ENCODE measurements at regions not wholly inside any gene's neighbourhood (a gene's known extent, or its start where the extent isn't known, plus 50 kb on each side); places are given as distances from the start of the nearest gene placed in this dataset.

GRCh38 chr14:97970222-97970621, 1173.0 kb downstream of the VRK1 start:
- TF ChIP-seq, protein P1, sequence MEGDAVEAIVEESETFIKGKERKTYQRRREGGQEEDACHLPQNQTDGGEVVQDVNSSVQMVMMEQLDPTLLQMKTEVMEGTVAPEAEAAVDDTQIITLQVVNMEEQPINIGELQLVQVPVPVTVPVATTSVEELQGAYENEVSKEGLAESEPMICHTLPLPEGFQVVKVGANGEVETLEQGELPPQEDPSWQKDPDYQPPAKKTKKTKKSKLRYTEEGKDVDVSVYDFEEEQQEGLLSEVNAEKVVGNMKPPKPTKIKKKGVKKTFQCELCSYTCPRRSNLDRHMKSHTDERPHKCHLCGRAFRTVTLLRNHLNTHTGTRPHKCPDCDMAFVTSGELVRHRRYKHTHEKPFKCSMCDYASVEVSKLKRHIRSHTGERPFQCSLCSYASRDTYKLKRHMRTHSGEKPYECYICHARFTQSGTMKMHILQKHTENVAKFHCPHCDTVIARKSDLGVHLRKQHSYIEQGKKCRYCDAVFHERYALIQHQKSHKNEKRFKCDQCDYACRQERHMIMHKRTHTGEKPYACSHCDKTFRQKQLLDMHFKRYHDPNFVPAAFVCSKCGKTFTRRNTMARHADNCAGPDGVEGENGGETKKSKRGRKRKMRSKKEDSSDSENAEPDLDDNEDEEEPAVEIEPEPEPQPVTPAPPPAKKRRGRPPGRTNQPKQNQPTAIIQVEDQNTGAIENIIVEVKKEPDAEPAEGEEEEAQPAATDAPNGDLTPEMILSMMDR (IDR thresholded peaks at IDR 0.05; ENCODE audit: extremely low read depth in 1 of 2, insufficient read depth in 1 of 2, low read depth in 1 of 2, low read length in 2 of 2): no peak
- TF ChIP-seq MAX (IDR thresholded peaks at IDR 0.05; ENCODE audit: insufficient read depth, insufficient read length) (no peak), EZH2 (IDR thresholded peaks at IDR 0.05; ENCODE audit: borderline replicate concordance, low read depth, low read length, severe bottlenecking) (no peak), GATA2 (IDR thresholded peaks at IDR 0.05; ENCODE audit: insufficient read depth, insufficient read length, low read depth, low read length) (no peak), JUN (IDR thresholded peaks at IDR 0.05; ENCODE audit: borderline replicate concordance, insufficient read depth, insufficient read length, low read depth) (no peak), POLR2AphosphoS5 (IDR thresholded peaks at IDR 0.05; ENCODE audit: insufficient read depth, low read depth, low read length) (no peak), MYC (IDR thresholded peaks at IDR 0.05; ENCODE audit: low read depth, low read length) (no peak), FOS (IDR thresholded peaks at IDR 0.05; ENCODE audit: borderline replicate concordance, insufficient read depth, low read length) (no peak), POLR2A (IDR thresholded peaks at IDR 0.05; ENCODE audit: low read depth, low read length) (no peak)
- CTCF ChIA-PET: no interaction called here
- no peak overlapping the region for H3K4me2 ChIP-seq (ENCODE audit: insufficient read depth, low read length)
- H3K36me3 ChIP-seq (ENCODE audit: control insufficient read depth in 2 of 2, extremely low read depth in 1 of 2, insufficient read depth in 2 of 2, low read length in 2 of 2): no peaks in the 10 kb centered on the region
- H3K4me1 ChIP-seq (ENCODE audit: control insufficient read depth, extremely low read depth, insufficient read depth, low read length): no peaks in the 10 kb centered on the region
- FAIRE-seq: no peak
- no TSS peak for BruUV-seq (replicated peaks)
- peaks cover 7% of the 10 kb centered on the region for H3K9me3 ChIP-seq (replicated peaks; ENCODE audit: control insufficient read depth, insufficient read depth, low read length)
- H2AFZ ChIP-seq (ENCODE audit: low read depth, low read length): no peak overlapping the region
- no peak overlapping the region for H3K4me3 ChIP-seq (replicated peaks in 1 of 3; ENCODE audit: insufficient read depth in 1 of 3, low read depth in 1 of 3, low read length in 3 of 3)
- dilution Hi-C loops (cut with MboI; ENCODE audit: extremely low pct_ligation_motif_present, low sequenced_read_pairs): no loop called here
- no peaks in the 10 kb centered on the region for H3K27me3 ChIP-seq (ENCODE audit: control insufficient read depth in 2 of 2, insufficient read depth in 2 of 2, low read length in 2 of 2)
- DNase-seq (ENCODE audit: low read depth, low spot score): no peak
- H4K20me1 ChIP-seq (replicated peaks; ENCODE audit: control insufficient read depth, extremely low read depth, insufficient read depth, low read length): no peaks in the 10 kb centered on the region
- intact Hi-C loops (cut with micrococcal nuclease): no loop called here
- H3K79me2 ChIP-seq (ENCODE audit: control insufficient read depth, insufficient read depth, low read length): no peaks in the 10 kb centered on the region
- H3K9ac ChIP-seq (replicated peaks; ENCODE audit: extremely low read depth, insufficient read depth, low read length): no peak overlapping the region
- POLR2A ChIA-PET: no interaction called here
- no peaks in the 10 kb centered on the region for H3K9me1 ChIP-seq (replicated peaks; ENCODE audit: control insufficient read depth, extremely low read depth, insufficient read depth, low read length)
- no peak overlapping the region for H3K27ac ChIP-seq (ENCODE audit: insufficient read depth, low read depth, low read length)
